Midbrain (tissue), 1 donor: ENCODE measurements at regions not wholly inside any gene's neighbourhood (a gene's known extent, or its start where the extent isn't known, plus 50 kb on each side); places are given as distances from the start of the nearest gene placed in this dataset.
"Not testable (repeated sequence)": the region's sequence is repeated elsewhere in the genome, so short reads cannot be mapped to it uniquely, and the experiment has no call there.

Experiments
- DNase-seq: peaks from one replicate; lab custom pipeline; 2025; lab: John Stamatoyannopoulos, UW

DNA sequence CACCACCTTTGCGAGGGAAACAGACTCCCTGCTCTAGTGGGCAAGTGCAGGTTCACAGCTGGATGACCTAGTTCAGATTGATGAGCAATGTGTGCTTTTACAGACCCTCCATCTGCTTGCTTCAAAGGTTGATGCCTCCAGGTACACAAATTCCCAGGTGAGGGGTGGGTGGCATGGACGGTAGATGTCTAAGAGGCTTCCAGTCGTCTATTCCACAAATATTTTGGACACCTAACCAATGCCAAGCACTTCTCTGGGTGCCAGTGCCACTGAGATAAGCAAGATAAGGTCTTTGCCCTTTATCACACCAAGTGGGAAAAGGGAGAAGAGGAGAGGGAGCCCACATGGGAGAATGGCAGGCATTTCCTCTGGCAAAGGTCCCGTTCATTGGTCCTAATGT, 316.6 kb upstream of the CDH5 start:
- DNase-seq: no peak

DNA sequence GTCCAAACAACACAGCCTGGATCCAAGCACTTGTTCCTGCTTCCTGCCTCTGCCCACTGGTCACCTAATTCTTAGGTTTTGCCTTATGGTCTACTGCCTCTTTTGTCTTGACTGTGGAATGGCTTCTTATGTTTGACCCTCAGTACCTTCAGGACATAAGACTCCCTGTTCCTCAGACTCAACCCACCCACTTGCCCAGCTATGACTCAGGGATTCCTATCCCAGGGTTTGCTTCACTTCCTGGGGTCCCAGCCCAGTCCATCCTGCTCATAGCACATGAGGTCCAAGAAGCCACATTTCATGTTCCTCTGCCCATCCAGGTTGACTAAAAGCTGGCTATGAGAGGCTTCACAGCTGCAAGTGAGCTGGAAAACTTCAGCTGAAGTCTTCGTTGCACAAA, 320.9 kb upstream of the CDH5 start:
- DNase-seq: no peak

DNA sequence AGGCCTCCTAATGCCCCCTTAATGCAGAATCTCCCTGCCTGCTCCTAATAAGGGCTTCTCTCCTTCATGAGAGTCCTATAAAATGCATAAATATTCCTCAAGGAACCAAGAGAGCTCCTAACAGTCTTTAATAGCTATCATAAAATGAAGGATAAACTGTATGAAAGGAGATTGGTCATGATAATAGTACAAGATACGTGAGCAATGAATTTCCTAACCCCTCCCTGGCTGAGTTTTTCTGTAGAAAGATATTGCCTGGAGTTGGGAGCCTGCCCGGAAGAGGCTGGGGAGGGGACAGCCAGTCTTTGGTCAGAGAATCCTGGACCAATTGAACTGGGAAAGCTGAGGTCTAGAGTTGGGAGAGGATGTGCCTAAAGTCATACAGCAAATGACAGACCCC, 321.9 kb upstream of the CDH5 start:
- DNase-seq: no peak

DNA sequence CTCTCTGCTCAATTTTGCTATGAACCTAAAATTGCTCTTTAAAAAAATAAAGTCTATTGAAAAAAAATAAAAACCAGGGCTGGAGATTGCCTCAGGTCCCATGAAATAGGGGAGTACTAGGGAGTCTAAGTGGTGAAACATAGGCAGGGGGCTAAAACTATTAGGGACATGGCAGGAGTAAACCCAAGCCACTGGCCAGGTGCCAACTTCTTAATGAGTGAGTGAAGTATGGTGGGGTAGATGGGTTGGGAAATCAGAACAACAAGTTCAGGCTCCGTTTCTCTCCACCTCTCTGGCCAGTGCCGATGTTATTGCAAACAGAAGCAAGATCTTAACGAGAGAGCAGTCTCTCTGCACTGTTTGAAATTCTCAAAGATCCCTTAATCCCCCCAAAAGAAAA, 322.4 kb upstream of the CDH5 start:
- no peak for DNase-seq

DNA sequence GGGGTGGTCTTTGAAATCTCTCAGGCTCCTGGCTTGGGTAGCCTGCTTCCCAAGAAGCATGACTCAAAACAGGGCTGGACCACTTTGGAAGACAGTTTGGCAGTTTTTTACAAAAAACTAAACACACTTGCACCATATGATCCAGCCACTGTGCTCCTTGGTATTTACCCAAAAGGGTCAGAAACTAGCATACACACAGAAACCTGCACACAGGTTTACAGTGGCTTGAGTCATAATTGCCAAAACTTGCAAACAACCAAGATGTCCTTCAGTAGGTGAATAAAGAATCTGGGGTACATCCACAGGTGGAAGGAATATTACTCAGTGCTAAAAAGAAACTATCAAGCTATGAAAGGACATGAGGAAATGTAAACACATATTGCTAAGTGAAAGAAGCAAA, 323.2 kb upstream of the CDH5 start:
- no peak for DNase-seq

DNA sequence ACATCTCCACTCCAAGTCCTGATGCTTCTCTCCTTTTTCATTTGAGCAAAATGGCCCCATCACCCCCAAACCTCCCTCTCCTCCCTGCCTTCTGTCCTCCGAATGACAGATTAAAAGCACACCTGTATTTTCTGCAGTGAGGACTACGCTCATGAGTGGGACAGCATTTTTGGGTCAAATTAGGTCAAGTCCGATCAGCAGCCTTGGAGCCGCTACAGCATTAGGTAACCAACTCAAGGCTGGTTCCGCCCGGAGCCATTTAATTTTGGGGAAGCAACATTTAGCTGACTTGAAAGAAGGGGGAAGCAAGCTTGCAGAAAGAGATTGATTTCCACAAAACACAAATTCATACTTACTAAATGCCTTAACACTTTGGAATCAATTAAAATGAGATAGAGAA, 324.1 kb upstream of the CDH5 start:
- no peak for DNase-seq

DNA sequence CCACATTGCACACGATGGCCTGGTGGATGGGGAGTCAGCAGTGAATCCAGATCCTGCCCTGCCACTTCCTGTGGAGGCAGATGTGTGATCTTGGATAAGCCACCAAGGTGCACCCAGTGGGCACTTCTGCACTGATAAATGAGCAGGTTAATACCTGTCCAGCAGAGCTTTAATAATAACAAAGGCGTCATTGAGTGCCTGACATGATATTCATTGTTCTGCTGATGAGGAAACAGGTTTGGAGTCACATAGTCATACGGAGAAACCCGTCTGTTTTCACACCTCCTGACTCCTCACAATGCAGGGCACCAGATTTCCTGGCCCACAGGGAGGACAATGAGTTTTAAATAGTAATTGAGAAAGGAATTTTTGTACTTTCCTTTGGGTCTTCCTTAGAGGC, 324.6 kb upstream of the CDH5 start:
- no peak for DNase-seq

DNA sequence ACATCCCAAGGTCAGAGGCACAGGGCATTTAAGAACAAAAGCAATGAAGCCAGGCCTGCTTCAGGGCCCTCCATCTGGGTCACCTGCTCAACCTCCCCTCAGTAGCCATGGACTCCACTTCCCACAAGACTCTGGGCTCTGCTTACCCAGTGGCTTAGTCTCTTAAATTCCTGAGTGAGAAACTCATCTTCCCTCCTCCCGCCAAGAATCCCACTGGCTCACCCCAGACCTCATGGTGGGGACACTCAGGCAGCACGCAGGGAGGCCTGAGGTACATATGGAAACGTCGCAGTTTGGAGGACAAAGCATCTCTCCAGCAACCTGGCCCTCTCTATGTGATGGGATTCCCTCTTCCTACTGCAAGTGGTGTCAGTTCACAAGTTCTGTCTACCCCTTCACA, 326.7 kb upstream of the CDH5 start:
- DNase-seq: no peak

DNA sequence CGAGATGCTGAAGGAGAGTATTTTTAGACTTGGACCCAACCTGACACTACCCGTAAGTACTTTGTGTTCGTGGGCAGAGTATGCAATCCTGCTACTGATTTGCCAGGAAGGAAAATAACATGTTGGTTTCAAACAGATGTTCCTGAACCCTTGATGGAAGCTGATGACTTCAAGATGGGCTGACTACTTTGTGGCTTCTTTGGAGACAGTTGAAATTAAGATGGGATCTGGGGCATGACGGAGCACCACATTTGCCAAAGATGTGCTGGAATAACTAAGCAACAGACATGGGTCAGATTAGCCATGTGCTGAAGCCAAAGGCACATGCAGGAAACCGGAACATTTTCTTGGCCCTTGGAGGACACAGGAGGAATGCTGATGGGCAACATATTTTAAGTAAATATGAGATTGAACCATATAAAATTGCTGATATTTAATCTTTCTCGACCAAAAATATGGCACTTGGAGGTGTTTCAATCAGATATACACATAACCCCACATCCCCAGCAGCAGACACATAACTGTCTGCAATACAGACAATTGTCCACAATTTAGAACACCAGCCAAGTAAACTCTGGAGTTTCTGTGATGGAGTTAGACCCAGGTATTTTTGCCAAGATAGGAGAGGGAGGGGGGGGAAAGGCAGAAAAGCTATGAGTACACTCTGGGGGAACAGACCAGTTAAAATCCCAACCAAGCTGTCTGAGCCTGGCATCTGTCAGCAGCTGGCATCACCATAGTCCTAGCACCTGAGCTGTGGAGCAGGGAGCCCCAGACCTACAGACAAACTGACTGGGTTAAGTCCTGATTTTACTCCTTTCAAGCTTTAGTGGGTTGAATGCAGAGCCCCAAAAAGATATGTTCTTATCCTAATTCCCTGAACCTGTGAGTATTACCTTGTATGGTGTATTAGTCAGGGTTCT, 329.4 kb upstream of the CDH5 start:
- DNase-seq: no peak

DNA sequence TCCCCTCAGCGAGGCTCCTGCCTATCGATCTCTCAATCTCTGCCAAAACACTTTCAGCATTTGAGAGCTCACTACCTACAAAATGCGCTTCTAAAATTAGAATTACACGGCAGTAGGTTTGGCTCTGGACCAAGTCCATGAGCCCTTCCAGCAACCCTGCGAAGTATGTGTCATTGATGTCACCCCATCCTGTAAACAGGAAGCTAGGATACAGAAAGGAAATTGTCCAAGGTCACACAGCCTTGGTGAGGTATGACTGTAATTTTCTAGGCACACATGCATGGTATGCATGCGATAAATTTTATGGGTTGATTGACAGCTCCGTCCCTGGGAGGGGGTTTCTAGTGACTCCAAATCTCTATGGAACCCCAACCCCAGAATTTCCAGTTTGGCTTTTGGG, 330.3 kb upstream of the CDH5 start:
- no peak for DNase-seq

DNA sequence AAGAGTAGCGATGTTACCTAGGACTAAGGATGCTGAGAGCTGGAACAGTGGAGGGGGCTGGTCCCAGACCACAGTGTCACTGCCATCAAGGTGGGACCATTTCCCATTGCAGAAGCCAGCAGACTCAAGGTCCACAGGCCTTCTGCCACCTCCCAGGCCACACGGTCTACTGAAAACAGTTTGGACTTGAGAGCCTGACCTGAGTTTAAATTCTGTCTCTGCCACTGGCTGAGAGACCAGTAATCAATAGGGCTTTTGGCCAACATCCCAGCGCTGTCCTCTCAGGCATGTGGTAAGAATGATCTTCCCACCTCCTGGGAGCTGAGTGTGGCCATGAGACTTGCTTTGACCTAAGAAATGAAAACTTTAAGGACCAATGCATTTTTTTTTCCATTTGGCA, 331.4 kb upstream of the CDH5 start:
- no peak for DNase-seq

DNA sequence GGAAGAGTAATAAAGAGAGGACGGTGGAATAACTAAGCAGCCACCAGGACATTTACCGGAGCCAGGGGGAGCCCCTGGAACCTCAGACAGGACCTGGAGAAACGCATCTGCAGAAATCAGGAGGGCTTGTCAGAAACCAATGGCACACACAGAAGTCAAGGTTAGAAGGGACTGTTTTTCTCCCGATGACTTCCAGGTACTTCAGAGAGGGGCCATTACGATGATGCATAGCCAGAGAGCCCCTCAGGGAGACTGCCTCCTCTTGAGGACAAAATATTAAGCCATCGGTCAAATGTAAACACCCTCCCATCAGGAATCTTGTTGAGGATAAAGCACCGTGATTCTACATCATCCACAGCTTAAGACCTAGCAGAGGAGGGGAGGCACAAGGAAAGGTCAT, 333.6 kb upstream of the CDH5 start:
- no peak for DNase-seq

DNA sequence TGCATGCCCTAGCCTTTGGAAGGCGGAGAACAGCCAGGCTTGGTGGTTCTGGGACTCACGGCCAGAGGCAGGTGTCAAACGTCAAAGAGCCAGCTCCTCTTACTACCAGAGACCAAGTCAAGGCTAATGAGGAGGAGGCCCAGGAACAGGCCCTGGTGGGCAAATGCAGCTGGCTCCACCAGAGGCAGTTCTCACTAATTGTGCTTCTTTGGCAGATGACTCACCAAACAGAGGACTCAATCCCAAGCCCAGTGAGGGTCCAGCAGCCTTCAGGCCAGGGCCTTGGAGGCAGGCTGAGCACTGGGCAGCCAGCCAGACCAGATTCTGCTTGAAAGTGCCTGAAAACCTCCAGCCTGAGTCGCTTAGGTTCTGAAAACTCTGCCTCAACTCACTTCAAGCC, 336.5 kb upstream of the CDH5 start:
- no peak for DNase-seq

DNA sequence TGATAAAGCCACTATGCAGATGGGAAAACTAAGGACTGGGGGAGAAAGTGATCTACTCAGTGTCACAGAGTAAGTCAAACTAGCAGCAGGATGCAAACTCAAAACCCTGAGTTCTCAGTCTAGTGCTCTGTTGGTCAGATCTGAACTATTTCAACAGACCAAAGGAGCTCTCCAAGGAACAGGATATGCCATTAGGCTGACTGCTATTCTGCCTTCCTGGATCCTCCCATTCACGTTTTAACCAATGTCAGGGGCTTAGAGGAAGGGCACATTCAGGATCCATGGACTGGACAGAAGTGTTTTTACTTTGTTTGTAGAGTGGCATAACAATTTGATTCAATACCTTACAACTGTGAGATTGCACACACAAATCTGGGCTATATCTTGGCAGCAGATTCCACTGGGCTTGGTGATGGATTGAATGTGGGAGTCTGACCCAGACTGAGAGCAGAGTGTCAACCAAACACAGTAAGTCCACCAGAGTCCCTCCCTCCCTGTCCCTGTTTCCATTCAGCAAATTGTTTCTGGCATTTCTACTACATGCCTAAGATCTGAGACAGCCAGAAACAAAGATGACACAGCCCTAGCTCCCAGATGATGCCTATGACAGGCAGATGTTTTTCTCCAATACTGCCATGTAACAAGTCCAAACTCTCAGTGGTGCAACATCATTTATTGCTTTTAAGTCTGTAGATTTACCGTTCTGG, 337.8 kb upstream of the CDH5 start:
- no peak for DNase-seq

DNA sequence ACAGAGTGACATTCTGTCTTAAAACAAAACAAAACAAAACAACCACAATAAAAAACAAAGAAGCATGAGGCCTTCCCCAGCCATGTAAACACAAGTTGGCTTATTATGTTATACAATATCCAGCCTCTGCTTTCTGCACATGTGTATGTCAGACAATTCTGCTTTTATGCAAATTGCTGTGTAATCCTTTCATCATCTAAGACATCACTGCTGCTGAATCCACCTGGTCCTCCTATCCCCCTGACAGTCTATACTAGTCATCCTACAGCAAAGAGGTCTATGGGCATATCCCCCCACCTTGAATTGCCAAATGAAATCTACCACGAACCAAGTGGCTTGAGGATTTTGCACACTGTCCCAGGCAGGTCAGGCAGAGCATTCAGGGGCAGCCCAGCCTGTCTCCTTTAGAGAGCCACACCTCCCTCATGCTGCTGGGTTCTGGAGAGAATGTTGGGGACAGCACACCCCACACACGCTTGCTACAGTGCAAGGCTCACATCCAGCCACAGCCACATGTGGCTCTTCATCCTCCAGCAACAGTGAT, 339.6 kb upstream of the CDH5 start:
- DNase-seq: no peak

DNA sequence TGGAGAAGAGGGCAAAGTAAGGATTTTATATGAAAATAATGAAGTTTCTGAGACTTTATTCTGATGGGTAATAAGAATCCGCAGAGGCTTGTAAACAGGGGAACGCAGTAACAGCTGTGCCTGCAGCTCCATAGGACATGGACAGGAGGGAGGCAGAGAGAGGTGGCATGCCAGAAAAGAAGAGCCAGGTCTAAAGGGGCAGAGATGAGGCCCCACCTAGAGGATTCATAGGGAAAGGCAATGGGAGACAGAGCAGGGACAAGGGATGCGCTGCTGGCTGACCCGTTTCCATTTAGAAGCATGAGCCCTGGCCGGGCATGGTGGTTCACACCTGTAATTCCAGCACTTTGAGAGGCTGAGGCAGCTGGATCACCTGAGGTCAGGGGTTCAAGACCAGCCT, 340.3 kb upstream of the CDH5 start:
- no peak for DNase-seq

DNA sequence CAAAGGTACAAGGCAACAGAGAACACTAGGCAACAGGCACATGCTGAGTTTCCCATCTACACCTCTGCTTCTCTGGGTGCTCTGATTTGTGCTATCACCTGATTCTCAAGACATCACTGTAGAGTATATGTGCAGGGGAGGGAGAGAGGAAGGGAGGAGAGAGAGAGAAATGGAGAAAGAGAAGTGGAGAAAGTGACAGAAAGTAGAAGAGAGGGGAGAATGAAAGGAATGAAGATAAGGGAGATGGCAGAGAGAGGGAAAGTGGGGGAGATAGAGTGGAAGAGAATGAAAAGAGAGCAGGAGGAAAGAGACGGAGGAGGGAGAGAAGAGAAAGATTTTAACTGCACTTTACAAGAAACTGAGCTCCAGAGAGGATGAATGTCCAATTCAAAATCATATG, 340.7 kb upstream of the CDH5 start:
- DNase-seq: no peak

DNA sequence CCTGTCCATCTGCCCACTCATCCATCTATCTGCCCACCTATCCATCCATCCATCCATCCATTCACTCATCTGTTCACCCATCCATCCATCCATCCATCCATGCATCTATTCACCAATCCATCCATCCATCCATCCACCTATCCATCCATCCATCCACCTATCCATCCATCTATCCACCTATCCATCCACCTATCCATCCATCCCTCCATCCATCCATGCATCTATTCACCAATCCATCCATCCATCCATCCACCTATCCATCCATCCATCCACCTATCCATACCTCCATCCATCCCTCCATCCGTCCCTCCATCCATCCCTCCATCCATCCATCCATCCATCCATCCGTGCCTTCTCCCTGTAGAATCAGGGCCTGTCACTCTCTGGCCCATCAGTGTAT, 341.9 kb upstream of the CDH5 start:
- not testable (repeated sequence) for DNase-seq

DNA sequence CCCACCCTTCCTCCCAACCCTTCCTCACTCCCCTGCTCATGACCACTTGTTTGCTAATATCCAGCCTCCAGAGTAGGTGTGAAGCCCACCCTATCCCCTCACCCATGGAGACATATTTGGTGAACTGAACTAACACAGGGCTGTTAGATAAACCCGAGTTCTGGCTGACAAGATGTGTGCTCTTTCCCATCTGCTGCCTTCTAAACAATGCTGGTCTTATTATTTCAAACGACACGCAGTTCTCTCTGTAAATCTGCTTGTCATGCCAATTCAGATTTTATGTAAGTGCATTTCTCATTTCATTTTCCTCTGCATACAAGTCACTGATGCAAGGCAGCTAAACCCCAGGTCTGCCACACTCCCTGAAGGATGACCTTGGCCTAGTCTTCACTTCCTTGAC, 343.0 kb upstream of the CDH5 start:
- DNase-seq: no peak

DNA sequence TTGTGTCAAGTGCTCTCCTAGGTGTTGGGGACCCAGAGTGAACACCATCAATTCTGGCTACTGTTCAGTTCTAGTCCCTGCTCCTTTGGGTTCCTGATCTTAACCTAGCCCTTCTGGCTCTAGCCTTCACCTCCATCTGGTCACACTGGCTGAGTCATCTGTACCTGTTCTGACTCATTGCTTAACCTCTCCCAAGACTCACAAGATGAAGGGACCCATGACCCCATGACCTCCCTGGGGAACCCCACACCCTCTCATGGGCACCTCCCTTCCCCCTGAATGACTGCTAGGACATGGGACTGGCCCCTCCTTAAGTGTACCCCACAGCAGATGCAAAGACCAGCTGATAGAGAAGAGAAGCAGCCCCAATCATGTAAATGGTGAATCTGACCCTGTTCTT, 345.8 kb upstream of the CDH5 start:
- no peak for DNase-seq

DNA sequence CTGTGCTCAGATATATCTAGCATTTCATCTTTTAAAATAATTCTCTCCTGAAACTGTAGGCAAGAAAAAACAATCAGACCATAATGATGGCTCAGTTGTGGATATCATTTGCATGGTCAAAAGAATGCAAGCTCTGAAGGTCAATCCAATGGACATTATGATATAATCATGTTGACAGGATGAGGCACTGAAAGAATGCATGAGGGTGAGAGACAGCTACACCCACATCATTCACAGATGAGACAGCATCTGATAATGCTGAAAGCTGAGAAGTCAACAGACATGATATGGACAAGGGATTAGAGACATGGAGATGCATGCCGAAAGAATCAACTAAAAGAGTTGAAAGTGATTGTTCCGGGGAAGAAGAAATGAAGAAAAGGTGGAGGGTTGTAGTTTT, 346.4 kb upstream of the CDH5 start:
- DNase-seq: no peak

DNA sequence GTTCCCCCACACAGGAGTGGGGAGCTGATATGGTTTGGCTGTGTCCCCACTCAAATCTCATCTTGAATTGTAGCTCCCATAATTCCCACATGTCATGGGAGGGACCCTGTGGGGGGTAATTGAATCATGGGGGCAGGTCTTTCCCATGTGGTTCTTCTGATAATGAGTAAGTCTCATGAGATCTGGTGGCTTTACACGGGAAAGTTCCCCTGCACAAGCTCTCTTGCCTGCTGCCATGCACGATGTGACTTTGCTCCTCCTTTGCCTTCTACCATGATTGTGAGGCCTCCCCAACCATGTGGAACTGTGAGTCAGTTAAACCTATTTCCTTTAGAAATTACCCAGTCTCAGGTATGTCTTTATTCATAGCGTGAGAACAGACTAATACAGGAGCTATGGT, 347.0 kb upstream of the CDH5 start:
- DNase-seq: not testable (repeated sequence)

DNA sequence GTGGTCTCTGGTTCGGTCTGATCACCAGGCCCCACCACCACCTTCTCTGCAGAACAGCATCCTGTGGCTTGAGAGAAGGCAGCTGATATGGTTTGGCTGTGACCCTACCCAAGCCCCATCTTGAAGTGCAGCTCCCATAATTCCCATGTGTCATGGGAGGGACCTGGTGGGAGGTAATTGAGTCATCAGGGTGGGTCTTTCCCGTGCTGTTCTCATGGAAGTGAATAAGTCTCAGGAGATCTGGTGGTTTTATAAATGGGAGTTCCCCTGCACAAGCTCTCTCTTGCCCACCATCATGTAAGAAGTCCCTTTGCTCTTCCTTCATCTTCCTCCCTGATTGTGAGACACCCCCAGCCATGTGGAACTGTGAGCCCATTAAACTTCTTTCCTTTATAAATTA, 352.3 kb upstream of the CDH5 start:
- no peak for DNase-seq
